H1 (cell line): ENCODE measurements at regions not wholly inside any gene's neighbourhood (a gene's known extent, or its start where the extent isn't known, plus 50 kb on each side); places are given as distances from the start of the nearest gene placed in this dataset.
"Not testable (repeated sequence)": the region's sequence is repeated elsewhere in the genome, so short reads cannot be mapped to it uniquely, and the experiment has no call there.

Experiments
- CTCF ChIA-PET: fragments of 300-600 bp; sonication (Branson Sonifier 250); formaldehyde crosslinking; loops from one replicate; lab custom pipeline; 2021; ENCODE audit not compliant: partially characterized antibody; lab: Charles Lee
- POLR2A ChIA-PET: fragments of 300-600 bp; sonication (Branson Sonifier 250); formaldehyde crosslinking; loops from one replicate; lab custom pipeline; 2021; ENCODE audit warnings: inconsistent platforms; ENCODE audit not compliant: partially characterized antibody; lab: Charles Lee
- DNase-seq, 2 experiments: peaks; one replicate each; pipeline versions ENCODE4 v3.0.0 to v3.0.0-alpha.2; 2010 to 2022; ENCODE audit warnings: low spot score in 2 of 2, low read depth in 1 of 2, mixed read lengths in 1 of 2
- FAIRE-seq: peaks from 2 replicates; lab custom pipeline; 2011; peaks lifted over from hg19 to GRCh38; lab: Jason Lieb, UNC
- H2AFZ ChIP-seq: 2 replicates; pipeline ENCODE4 v1.8.1; 2012; ENCODE audit warnings: low read length, inconsistent platforms
- H2AK5ac ChIP-seq: 2 replicates; pipeline ENCODE4 v1.6.1; 2013; ENCODE audit warnings: low read depth, low read length
- H2BK120ac ChIP-seq: replicated peaks from 2 replicates; pipeline ENCODE3; 2013; ENCODE audit warnings: low read depth, low read length, inconsistent platforms
- H2BK12ac ChIP-seq: 2 replicates; pipeline ENCODE4 v1.6.1; 2013; ENCODE audit warnings: low read depth, low read length
- H2BK15ac ChIP-seq: 2 replicates; pipeline ENCODE4 v1.6.1; 2013; ENCODE audit warnings: low read length
- H2BK20ac ChIP-seq: 2 replicates; pipeline ENCODE4 v1.6.1; 2013; ENCODE audit warnings: low read length
- H2BK5ac ChIP-seq: 2 replicates; pipeline ENCODE4 v1.6.1; 2013; ENCODE audit warnings: low read depth, low read length
- H3K14ac ChIP-seq: 2 replicates; pipeline ENCODE4 v1.6.1; 2013; ENCODE audit warnings: inconsistent platforms; ENCODE audit not compliant: insufficient read length
- H3K18ac ChIP-seq: 2 replicates; pipeline ENCODE4 v1.6.1; 2013; ENCODE audit warnings: low read length; ENCODE audit errors: extremely low read depth
- H3K23ac ChIP-seq: 2 replicates; pipeline ENCODE4 v1.6.1; 2013; ENCODE audit warnings: inconsistent platforms; ENCODE audit not compliant: insufficient read length
- H3K23me2 ChIP-seq: 2 replicates; pipeline ENCODE4 v1.6.1; 2013; ENCODE audit warnings: low read depth, low read length
- H3K27ac ChIP-seq: 2 replicates; pipeline ENCODE4 v1.6.1; 2011; ENCODE audit warnings: low read depth, low read length, inconsistent platforms
- H3K27me3 ChIP-seq, 4 experiments: replicated peaks in 1 of 4; 1 replicate in 1 of 4; 2 replicates in 3 of 4; pipeline versions ENCODE4 v1.6.1 to v1.8.1; 2011 to 2013; ENCODE audit warnings: low read length in 3 of 4, mild to moderate bottlenecking in 3 of 4, inconsistent platforms in 2 of 4, mixed read lengths in 2 of 4, moderate library complexity in 1 of 4; ENCODE audit not compliant: control insufficient read depth in 3 of 4, insufficient read depth in 3 of 4; ENCODE audit errors: extremely low read depth in 1 of 4
- H3K36me3 ChIP-seq, 4 experiments: 2 replicates each; pipeline versions ENCODE4 v1.6.1 to v1.8.1; 2011 to 2013; ENCODE audit warnings: mild to moderate bottlenecking in 4 of 4, low read length in 3 of 4, moderate library complexity in 2 of 4, control low read depth in 1 of 4, inconsistent platforms in 1 of 4; ENCODE audit not compliant: insufficient read depth in 4 of 4, control insufficient read depth in 2 of 4
- H3K4ac ChIP-seq: replicated peaks from 2 replicates; pipeline ENCODE3; 2013; ENCODE audit warnings: low read length, low read depth, mixed read lengths, inconsistent platforms; ENCODE audit not compliant: insufficient read length
- H3K4me1 ChIP-seq, 4 experiments: replicated peaks in 1 of 4; 1 replicate in 1 of 4; 2 replicates in 3 of 4; pipeline versions ENCODE4 v1.6.1 to v1.8.1; 2011 to 2013; ENCODE audit warnings: low read length in 3 of 4, inconsistent platforms in 2 of 4, mixed read lengths in 1 of 4; ENCODE audit not compliant: insufficient read depth in 4 of 4, control insufficient read depth in 3 of 4
- H3K4me2 ChIP-seq, 2 experiments: 2 replicates each; pipeline versions ENCODE4 v1.6.1 to v1.8.1; 2011 to 2013; ENCODE audit warnings: low read depth in 2 of 2, low read length in 2 of 2, control low read depth in 1 of 2, inconsistent platforms in 1 of 2, mild to moderate bottlenecking in 1 of 2; ENCODE audit not compliant: insufficient read depth in 1 of 2
- H3K4me3 ChIP-seq, 4 experiments: fragments of 200-600, 300-600 bp in 1 of 4; sonication (generic), shearing (Covaris generic), sonication (Bioruptor Twin) in 1 of 4; 2 replicates each; pipeline versions ENCODE4 v1.5.1 to v1.8.1; 2011 to 2016; ENCODE audit warnings: low read length in 4 of 4, low read depth in 3 of 4, control low read depth in 2 of 4, inconsistent platforms in 2 of 4, mild to moderate bottlenecking in 2 of 4, mixed read lengths in 1 of 4, moderate library complexity in 1 of 4; ENCODE audit not compliant: insufficient read depth in 2 of 4; ENCODE audit errors: extremely low read depth in 1 of 4
- H3K56ac ChIP-seq: replicated peaks from 2 replicates; pipeline ENCODE3; 2013; ENCODE audit warnings: low read depth, mild to moderate bottlenecking, mixed read lengths, low read length, inconsistent platforms; ENCODE audit not compliant: insufficient read length
- H3K79me1 ChIP-seq: 2 replicates; pipeline ENCODE4 v1.6.1; 2013; ENCODE audit warnings: low read depth, low read length, control low read depth
- H3K79me2 ChIP-seq, 2 experiments: 2 replicates each; pipeline versions ENCODE4 v1.6.1 to v1.8.1; 2012 to 2013; ENCODE audit warnings: low read length in 2 of 2, mild to moderate bottlenecking in 2 of 2, inconsistent platforms in 1 of 2; ENCODE audit not compliant: insufficient read depth in 2 of 2, control insufficient read depth in 1 of 2
- H3K9ac ChIP-seq, 4 experiments: replicated peaks in 1 of 4; 1 replicate in 1 of 4; 2 replicates in 3 of 4; pipeline versions ENCODE4 v1.6.1 to v1.8.1; 2011 to 2013; ENCODE audit warnings: low read depth in 3 of 4, low read length in 3 of 4, control low read depth in 2 of 4, mild to moderate bottlenecking in 2 of 4, moderate library complexity in 2 of 4, inconsistent platforms in 1 of 4; ENCODE audit errors: extremely low read depth in 1 of 4
- H3K9me3 ChIP-seq, 2 experiments: 2 replicates each; pipeline versions ENCODE4 v1.6.1 to v1.8.1; 2012 to 2013; ENCODE audit warnings: mild to moderate bottlenecking in 2 of 2, moderate library complexity in 2 of 2, control low read depth in 1 of 2, inconsistent platforms in 1 of 2, low read depth in 1 of 2, low read length in 1 of 2, mixed read lengths in 1 of 2; ENCODE audit not compliant: insufficient read depth in 2 of 2
- H4K20me1 ChIP-seq, 2 experiments: replicated peaks in 1 of 2; 2 replicates each; pipeline versions ENCODE3 to v1.8.1; 2011 to 2013; ENCODE audit warnings: inconsistent platforms in 2 of 2, low read length in 2 of 2, mild to moderate bottlenecking in 1 of 2; ENCODE audit not compliant: insufficient read depth in 2 of 2, control insufficient read depth in 1 of 2
- H4K5ac ChIP-seq: 2 replicates; pipeline ENCODE4 v1.6.1; 2013; ENCODE audit warnings: low read length, low read depth, mixed read lengths, inconsistent platforms; ENCODE audit not compliant: insufficient read length
- H4K8ac ChIP-seq: 2 replicates; pipeline ENCODE4 v1.8.0; 2013; ENCODE audit warnings: mild to moderate bottlenecking, moderate library complexity, low read length, inconsistent platforms; ENCODE audit not compliant: insufficient read depth; ENCODE audit errors: extremely low read depth
- H4K91ac ChIP-seq: replicated peaks from 2 replicates; pipeline ENCODE3; 2013; ENCODE audit warnings: low read length, mixed read lengths, inconsistent platforms; ENCODE audit not compliant: insufficient read length
- WGBS, 2 experiments: shearing (Covaris generic) in 1 of 2; methylation state at CpG; one replicate each; pipeline versions ENCODE4 v1.1.6 to v1.1.7; 2013 to 2015; ENCODE audit warnings: low lambda C conversion rate in 2 of 2, mixed read lengths in 2 of 2, inconsistent platforms in 1 of 2, low coverage in 1 of 2, missing lambda C conversion rate in 1 of 2; ENCODE audit not compliant: insufficient replicate concordance in 2 of 2, insufficient coverage in 1 of 2, insufficient read length in 1 of 2; ENCODE audit errors: extremely low coverage in 1 of 2, missing lambda C conversion rate in 1 of 2; 5-methylcytosine and 5-hydroxymethylcytosine counted together

DNA sequence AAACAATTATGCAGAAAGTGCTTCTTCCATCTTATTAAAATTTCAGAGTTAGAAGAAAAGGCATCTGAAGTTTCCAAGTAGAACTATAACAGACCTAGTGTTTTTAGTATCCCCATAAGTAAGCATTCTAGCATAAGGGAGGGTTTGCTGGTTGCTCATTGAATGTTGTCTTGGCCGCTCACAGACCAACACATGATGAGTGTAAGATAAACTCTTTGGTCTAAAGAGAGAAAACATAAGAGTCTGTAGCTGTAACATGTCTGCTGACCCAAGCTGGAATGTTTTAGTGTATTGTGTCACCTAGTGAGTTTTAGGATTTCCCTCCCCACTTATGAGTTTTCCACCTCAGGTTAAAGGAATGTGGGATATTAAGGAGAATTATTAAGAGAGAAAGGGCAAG lies 94.5 kb upstream of the SPATA31A3 start:
- H3K56ac ChIP-seq, H3K9me3 ChIP-seq, FAIRE-seq, H3K14ac ChIP-seq, H3K27me3 ChIP-seq, H3K36me3 ChIP-seq, H2BK15ac ChIP-seq, H4K5ac ChIP-seq, H3K27ac ChIP-seq, H2BK120ac ChIP-seq, H3K4ac ChIP-seq, H3K23ac ChIP-seq, H3K4me2 ChIP-seq, H2AK5ac ChIP-seq, H3K9ac ChIP-seq, H2BK20ac ChIP-seq, H2BK12ac ChIP-seq, H3K79me2 ChIP-seq, H2AFZ ChIP-seq, H4K20me1 ChIP-seq, H3K79me1 ChIP-seq, H3K4me3 ChIP-seq, H4K91ac ChIP-seq, H4K8ac ChIP-seq, H2BK5ac ChIP-seq, H3K18ac ChIP-seq, DNase-seq, POLR2A ChIA-PET, H3K23me2 ChIP-seq, CTCF ChIA-PET, H3K4me1 ChIP-seq: not testable (repeated sequence)
- 100% methylated on average over 1 of the region's 1 CpG; no CpG with 5 or more reads in 1 of the 2 experiments for WGBS, 2 experiments
